Stimulated activated naive CD4-positive, alpha-beta T cell (primary cell): ENCODE measurements at regions not wholly inside any gene's neighbourhood (a gene's known extent, or its start where the extent isn't known, plus 50 kb on each side); places are given as distances from the start of the nearest gene placed in this dataset.
"Not testable (repeated sequence)": the region's sequence is repeated elsewhere in the genome, so short reads cannot be mapped to it uniquely, and the experiment has no call there.

Experiments used
- DNase-seq, 6 experiments: peaks; one replicate each; lab custom pipeline; 2025; lab: John Stamatoyannopoulos, UW

DNA sequence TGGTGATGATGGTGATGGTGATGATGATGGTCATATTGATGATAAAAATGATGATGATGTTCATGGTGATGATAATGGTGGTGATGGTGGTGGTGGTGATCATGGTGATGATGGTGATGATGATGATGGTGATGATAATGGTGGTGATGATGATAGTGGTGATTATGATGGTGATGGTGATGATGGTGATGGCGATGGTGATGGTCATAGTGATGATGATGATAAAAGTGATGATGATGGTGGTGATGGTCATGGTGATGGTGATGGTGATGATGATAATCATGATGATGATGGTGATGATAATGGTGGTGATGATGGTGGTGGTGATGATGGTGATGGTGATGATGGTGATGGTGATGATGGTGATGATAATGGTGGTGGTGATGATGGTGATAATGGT, 478.7 kb downstream of the TYW1 start:
- no peak for DNase-seq

- no peak for DNase-seq
Measured at GRCh38 chr7:67478066-67478465, 481.4 kb downstream of the TYW1 start.

- peak in 2 of 6 experiments; percentile 9 to 12 for DNase-seq
Measured at GRCh38 chr7:67484244-67484751, 487.7 kb downstream of the TYW1 start.

- DNase-seq: no peak
Measured at GRCh38 chr7:67486401-67486800, 489.8 kb downstream of the TYW1 start.

- DNase-seq: no peak
Measured at GRCh38 chr7:67487316-67487715, 490.7 kb downstream of the TYW1 start.

DNA sequence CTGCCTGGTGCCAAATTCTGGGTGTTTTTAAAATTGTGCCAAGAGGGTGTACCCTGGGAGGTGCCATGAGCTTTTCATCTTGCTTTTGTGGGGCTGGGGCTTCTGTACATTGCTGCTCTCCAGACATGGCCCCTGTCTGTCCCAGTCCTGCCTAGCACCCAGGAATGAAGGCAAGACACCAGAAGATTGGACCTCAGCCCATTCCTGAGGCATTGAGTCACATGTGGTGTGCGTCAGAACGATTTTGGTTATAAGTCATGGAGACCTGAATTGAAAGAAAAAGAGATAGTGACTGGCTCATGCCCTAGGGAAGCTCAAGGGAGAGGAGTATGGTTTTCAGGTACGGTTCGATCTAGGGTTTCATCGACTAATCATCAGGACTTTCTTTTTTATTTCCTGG, 493.2 kb downstream of the TYW1 start:
- no peak for DNase-seq

GRCh38 chr7:67493366-67493765, 496.7 kb downstream of the TYW1 start:
- DNase-seq: no peak

GRCh38 chr7:67496589-67496988, 500.0 kb downstream of the TYW1 start:
- DNase-seq: no peak

- not testable (repeated sequence) for DNase-seq
Measured at GRCh38 chr7:67497914-67498313, 501.3 kb downstream of the TYW1 start.

GRCh38 chr7:67502929-67503328, 506.3 kb downstream of the TYW1 start:
- no peak for DNase-seq

- no peak for DNase-seq
Measured at GRCh38 chr7:67505449-67505848, 508.8 kb downstream of the TYW1 start.

DNA sequence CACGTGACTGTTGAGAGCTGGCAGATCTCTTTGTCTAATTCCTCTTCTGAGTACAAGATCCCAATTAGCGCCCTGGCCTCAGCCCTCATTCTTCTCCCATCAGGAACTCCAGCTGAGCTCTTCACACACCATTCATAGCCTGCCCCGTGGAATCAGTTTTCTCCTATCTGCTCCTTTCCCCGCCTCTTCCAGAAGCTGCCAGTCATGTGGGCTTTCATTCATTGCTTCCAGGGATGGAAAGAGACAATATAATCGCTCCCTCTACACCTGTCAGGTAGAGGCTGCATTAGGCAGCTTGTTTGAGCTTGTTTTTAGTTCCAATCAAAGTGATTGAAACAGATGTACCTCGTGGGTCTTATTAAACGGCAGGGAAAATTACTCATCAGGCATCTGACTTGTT, 515.8 kb downstream of the TYW1 start:
- DNase-seq: no peak

DNA sequence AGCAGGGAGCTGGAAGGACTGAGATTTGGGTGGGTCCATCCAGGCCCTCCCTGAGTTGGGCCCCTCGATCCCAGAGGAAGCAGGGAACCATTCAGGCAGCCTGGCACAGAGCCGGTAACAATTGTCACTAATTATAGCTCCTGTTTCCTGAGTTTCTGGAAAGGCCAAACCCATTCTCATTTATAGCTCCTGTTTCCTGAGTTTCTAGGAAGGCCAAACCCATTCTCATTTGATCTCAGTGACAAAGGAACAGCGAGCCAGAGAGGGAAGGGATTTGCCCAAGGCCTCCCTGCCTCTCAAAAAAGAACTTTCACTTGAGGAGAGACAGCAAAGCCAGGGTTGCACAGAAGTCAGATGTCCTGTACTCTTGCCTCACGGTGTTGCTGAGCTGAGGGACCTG, 521.9 kb downstream of the TYW1 start:
- no peak for DNase-seq

GRCh38 chr7:67519171-67519570, 522.5 kb downstream of the TYW1 start:
- DNase-seq: no peak

DNA sequence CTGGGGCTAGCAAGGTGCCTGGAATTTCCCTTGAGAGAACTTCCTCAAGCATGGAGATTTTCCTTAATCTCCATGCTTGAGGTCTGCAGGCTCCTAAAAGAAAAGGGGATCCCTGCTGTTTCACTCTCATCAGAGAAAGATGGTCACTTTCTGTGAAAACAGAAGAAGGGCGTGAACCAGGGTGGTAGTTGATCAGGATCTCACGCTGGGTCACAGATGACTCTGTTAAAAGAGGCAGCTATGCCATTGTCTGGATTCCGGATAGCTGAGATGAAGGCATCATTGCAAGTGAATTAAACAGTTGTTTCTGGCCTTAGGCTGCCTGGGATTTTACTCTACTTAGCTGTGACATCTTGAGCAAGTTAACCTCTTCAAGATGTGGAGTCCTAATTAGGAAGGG, 525.9 kb downstream of the TYW1 start:
- DNase-seq: no peak

GRCh38 chr7:67523713-67524112, 527.1 kb downstream of the TYW1 start:
- DNase-seq: no peak

DNA sequence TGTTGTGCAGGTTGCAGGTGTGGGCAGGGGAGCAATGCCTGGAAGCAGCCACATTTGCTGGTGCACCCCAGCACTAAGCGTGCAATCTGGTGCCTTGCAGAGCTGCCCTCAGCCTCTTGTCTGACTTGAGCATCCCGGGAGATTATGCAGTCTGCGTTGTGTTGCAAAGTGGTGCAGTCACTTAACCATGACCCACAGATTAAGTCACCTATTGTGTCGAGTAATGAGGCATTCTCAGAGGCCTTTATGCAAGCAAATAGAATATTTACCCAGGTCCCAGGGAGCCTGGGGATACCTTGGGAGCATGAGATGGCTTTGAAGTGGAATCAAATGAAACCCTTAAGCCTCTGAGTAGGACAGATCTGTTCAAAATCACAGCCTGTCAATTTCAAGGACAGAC, 529.0 kb downstream of the TYW1 start:
- no peak for DNase-seq

DNA sequence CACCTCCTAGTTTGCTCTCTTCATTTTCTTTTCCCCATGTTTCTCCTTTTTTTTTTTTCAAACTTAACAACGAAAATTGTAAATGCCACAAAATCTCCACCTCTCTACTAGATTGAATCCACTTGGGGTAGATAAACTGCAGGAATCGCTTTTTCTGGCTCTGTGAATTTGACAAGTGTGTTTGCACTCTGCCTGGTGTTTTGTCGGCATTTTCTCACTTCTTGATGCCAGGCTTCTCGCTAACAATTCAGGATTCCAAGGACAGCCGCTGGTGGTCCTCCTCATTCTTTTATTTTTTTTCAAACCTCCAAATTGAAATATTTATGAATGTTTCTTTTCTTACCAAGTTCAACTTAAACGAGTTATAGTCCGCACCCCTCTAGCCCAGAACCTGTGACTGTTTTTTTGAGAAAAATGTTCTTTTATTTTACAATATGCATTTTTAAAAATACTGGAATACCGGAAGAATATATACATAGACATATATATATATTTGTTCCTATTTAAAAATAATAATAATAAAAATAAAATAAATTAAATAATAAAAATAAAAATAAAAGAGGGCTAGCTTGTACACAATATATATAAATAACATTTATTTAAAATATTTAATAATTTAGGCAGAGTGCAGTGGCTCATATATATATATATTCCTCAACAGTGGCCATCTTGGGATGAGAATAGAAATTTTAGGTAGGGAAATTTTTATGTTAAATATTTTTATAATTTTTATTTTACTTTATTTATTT, 538.8 kb downstream of the TYW1 start:
- no peak for DNase-seq

GRCh38 chr7:67542916-67543315, 546.3 kb downstream of the TYW1 start:
- no peak for DNase-seq

- DNase-seq: no peak
Measured at GRCh38 chr7:67547183-67547907, 550.7 kb downstream of the TYW1 start.

DNA sequence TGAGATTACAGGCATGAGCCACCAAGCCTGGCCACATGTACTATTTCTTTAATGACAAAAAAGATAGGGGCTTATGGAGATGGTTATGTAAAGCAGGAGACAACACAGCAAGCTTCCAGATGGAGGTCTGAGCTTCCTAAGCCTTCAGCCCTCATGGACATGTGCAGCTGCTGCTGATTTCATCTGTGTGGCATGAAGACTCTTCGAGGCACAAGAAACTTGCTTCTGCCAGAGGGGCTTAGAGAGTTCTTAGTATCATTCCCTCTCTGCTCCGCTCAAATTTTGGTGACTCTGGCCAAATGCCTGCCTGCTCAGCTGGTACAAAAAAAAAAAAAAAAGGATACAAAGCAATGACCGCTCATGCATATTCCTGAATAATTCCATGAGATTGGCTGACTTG, 552.5 kb downstream of the TYW1 start:
- DNase-seq: no peak

- DNase-seq: no peak
Measured at GRCh38 chr7:67550801-67551436, 554.3 kb downstream of the TYW1 start.

GRCh38 chr7:67552738-67553137, 556.1 kb downstream of the TYW1 start:
- DNase-seq: no peak
